Loucy (cell line): ENCODE measurements at regions not wholly inside any gene's neighbourhood (a gene's known extent, or its start where the extent isn't known, plus 50 kb on each side); places are given as distances from the start of the nearest gene placed in this dataset.

Experiments used
- EZH2phosphoT487 ChIP-seq: fragments of 200-600 bp; IDR thresholded peaks from 2 replicates; pipeline ENCODE4 v1.6.1; 2018; ENCODE audit warnings: antibody characterized with exemption, mild to moderate bottlenecking, moderate library complexity, borderline replicate concordance
- TF ChIP-seq, protein P1 (sequence below): fragments of 200-600 bp; sonication (generic); conservative IDR thresholded peaks from 2 replicates; pipeline ENCODE4 v1.5.1; 2014; ENCODE audit warnings: mild to moderate bottlenecking, antibody characterized with exemption, low read length

DNA sequence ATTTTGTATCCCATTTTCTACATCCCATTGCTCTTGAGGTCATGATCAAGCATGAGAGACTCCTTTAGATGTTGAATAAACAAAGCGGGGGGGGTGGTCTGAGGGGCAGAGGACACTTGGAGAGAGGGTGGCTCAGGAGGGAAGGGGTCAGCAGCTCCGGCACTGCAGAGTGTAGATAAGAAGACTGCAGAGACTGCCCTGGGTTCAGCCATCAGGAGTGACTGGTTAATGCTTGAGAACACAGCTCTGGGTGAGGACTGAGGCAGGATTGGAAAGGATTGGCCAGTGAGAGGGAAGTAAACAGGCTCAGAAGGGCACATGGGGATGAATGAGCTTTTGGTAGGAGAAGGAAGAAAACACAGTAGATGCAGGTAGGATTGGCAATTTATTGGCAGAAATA, 205.3 kb upstream of the CNR1 start:
- TF ChIP-seq, protein P1, sequence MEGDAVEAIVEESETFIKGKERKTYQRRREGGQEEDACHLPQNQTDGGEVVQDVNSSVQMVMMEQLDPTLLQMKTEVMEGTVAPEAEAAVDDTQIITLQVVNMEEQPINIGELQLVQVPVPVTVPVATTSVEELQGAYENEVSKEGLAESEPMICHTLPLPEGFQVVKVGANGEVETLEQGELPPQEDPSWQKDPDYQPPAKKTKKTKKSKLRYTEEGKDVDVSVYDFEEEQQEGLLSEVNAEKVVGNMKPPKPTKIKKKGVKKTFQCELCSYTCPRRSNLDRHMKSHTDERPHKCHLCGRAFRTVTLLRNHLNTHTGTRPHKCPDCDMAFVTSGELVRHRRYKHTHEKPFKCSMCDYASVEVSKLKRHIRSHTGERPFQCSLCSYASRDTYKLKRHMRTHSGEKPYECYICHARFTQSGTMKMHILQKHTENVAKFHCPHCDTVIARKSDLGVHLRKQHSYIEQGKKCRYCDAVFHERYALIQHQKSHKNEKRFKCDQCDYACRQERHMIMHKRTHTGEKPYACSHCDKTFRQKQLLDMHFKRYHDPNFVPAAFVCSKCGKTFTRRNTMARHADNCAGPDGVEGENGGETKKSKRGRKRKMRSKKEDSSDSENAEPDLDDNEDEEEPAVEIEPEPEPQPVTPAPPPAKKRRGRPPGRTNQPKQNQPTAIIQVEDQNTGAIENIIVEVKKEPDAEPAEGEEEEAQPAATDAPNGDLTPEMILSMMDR = no peak
- no peak for TF ChIP-seq EZH2phosphoT487
